Endodermal cell (in vitro differentiated cells): ENCODE measurements at regions not wholly inside any gene's neighbourhood (a gene's known extent, or its start where the extent isn't known, plus 50 kb on each side); places are given as distances from the start of the nearest gene placed in this dataset.
A peak's percentile ranks its signal among the peaks of the same experiment; 100 is the strongest.

Experiments
- DNase-seq: peaks from one replicate; pipeline ENCODE4 v3.0.0-alpha.2; 2017
- H3K27ac ChIP-seq: 2 replicates; pipeline ENCODE4 v1.5.1; 2013; ENCODE audit warnings: mild to moderate bottlenecking, low read depth, low read length, moderate library complexity
- H3K27me3 ChIP-seq: 2 replicates; pipeline ENCODE4 v1.6.1; 2013; ENCODE audit warnings: mild to moderate bottlenecking, low read length, moderate library complexity; ENCODE audit not compliant: insufficient read depth, control insufficient read depth, poor library complexity, severe bottlenecking
- H3K36me3 ChIP-seq: 2 replicates; pipeline ENCODE4 v1.7.0; 2013; ENCODE audit warnings: mild to moderate bottlenecking, low read length, moderate library complexity; ENCODE audit not compliant: control insufficient read depth, insufficient read depth
- H3K4me1 ChIP-seq: one replicate; pipeline ENCODE4 v1.7.0; 2013; ENCODE audit warnings: low read length; ENCODE audit not compliant: control insufficient read depth, insufficient read depth
- H3K4me3 ChIP-seq: 2 replicates; pipeline ENCODE4 v1.5.1; 2013; ENCODE audit warnings: mild to moderate bottlenecking, low read length, moderate library complexity
- H3K9ac ChIP-seq: 2 replicates; pipeline ENCODE4 v1.6.1; 2013; ENCODE audit warnings: mild to moderate bottlenecking, low read length, moderate library complexity; ENCODE audit not compliant: poor library complexity, severe bottlenecking; ENCODE audit errors: extremely low read depth
- H3K9me3 ChIP-seq: 2 replicates; pipeline ENCODE4 v1.6.1; 2013; ENCODE audit warnings: mild to moderate bottlenecking, low read length, moderate library complexity; ENCODE audit not compliant: control insufficient read depth
- H3K27ac Mint-ChIP-seq: 2 replicates; pipeline ENCODE4 v1.8.0; 2020; ENCODE audit warnings: mixed read lengths
- H3K27me3 Mint-ChIP-seq: 2 replicates; pipeline ENCODE4 v1.8.0; 2021; ENCODE audit warnings: mild to moderate bottlenecking, mixed read lengths; ENCODE audit not compliant: insufficient read depth
- H3K36me3 Mint-ChIP-seq: 2 replicates; pipeline ENCODE4 v1.8.0; 2020; ENCODE audit warnings: low read depth, mixed read lengths
- H3K4me1 Mint-ChIP-seq: 2 replicates; pipeline ENCODE4 v1.8.0; 2020; ENCODE audit warnings: mixed read lengths
- H3K4me3 Mint-ChIP-seq: 2 replicates; pipeline ENCODE4 v1.8.0; 2020; ENCODE audit warnings: mild to moderate bottlenecking, moderate library complexity, mixed read lengths
- H3K9me3 Mint-ChIP-seq: 2 replicates; pipeline ENCODE4 v1.8.0; 2020; ENCODE audit warnings: mild to moderate bottlenecking, mixed read lengths
- CTCF ChIP-seq: fragments of 200-600 bp; sonication (generic); conservative IDR thresholded peaks from 2 replicates; pipeline ENCODE4 v1.5.0; 2021; ENCODE audit warnings: antibody characterized with exemption, mild to moderate bottlenecking
- WGBS, 2 experiments: methylation state at CpG; one replicate each; pipeline versions ENCODE4 v1.1.5 to v1.1.7; 2013; ENCODE audit warnings: missing lambda C conversion rate in 2 of 2, mixed read lengths in 1 of 2; ENCODE audit not compliant: insufficient coverage in 1 of 2, insufficient read length in 1 of 2; 5-methylcytosine and 5-hydroxymethylcytosine counted together

- H3K4me3 Mint-ChIP-seq: no peak overlapping the region
- H3K9me3 Mint-ChIP-seq: peaks cover 30% of the 10 kb centered on the region
- Histone ChIP-seq H3K4me1 (no peaks in the 10 kb centered on the region), H3K9me3 (peaks cover 10% of the 10 kb centered on the region), H3K27ac (no peak overlapping the region), H3K4me3 (no peak overlapping the region), H3K36me3 (no peaks in the 10 kb centered on the region), H3K9ac (no peak overlapping the region), H3K27me3 (no peaks in the 10 kb centered on the region)
- no peak for TF ChIP-seq CTCF
- no peak overlapping the region for H3K27ac Mint-ChIP-seq
- H3K27me3 Mint-ChIP-seq: no peaks in the 10 kb centered on the region
- no peak for DNase-seq
- peaks cover 2% of the 10 kb centered on the region for H3K36me3 Mint-ChIP-seq
- WGBS, 2 experiments: 89 to 92% methylated on average over 9 to 19 of the region's 19 CpGs
- no peaks in the 10 kb centered on the region for H3K4me1 Mint-ChIP-seq
These were observed 128.4 kb upstream of the STARD3NL start for GRCh38 chr7:38049679-38050078.

- no peaks in the 10 kb centered on the region for H3K27me3 ChIP-seq
- H3K36me3 ChIP-seq: no peaks in the 10 kb centered on the region
- WGBS, 2 experiments: 86% methylated on average over 2 of the region's 2 CpGs; no CpG with 5 or more reads in 1 of the 2 experiments
- Mint-ChIP-seq H3K9me3 (peaks cover 30% of the 10 kb centered on the region), H3K27ac (no peak overlapping the region), H3K4me1 (no peaks in the 10 kb centered on the region), H3K36me3 (peaks cover 2% of the 10 kb centered on the region), H3K4me3 (no peak overlapping the region), H3K27me3 (no peaks in the 10 kb centered on the region)
- H3K9ac ChIP-seq: no peak overlapping the region
- TF ChIP-seq CTCF: no peak
- H3K27ac ChIP-seq: peak overlapping the region; percentile 75
- H3K9me3 ChIP-seq: peaks cover 10% of the 10 kb centered on the region
- DNase-seq: no peak
- no peaks in the 10 kb centered on the region for H3K4me1 ChIP-seq
- no peak overlapping the region for H3K4me3 ChIP-seq
These were observed 126.7 kb upstream of the STARD3NL start for GRCh38 chr7:38051311-38051710.

GRCh38 chr7:38051786-38052185, 126.3 kb upstream of the STARD3NL start:
- H3K9me3 ChIP-seq: peaks cover 10% of the 10 kb centered on the region
- no peaks in the 10 kb centered on the region for H3K27me3 Mint-ChIP-seq
- no peak overlapping the region for H3K9ac ChIP-seq
- no peaks in the 10 kb centered on the region for H3K4me1 Mint-ChIP-seq
- H3K27ac ChIP-seq: peak overlapping the region; percentile 75
- H3K27ac Mint-ChIP-seq: no peak overlapping the region
- H3K9me3 Mint-ChIP-seq: peaks cover 27% of the 10 kb centered on the region
- H3K36me3 Mint-ChIP-seq: peaks cover 2% of the 10 kb centered on the region
- no peak for DNase-seq
- WGBS, 2 experiments: 90% methylated on average over 3 of the region's 3 CpGs; no CpG with 5 or more reads in 1 of the 2 experiments
- no peak overlapping the region for H3K4me3 ChIP-seq
- H3K4me3 Mint-ChIP-seq: no peak overlapping the region
- no peaks in the 10 kb centered on the region for H3K36me3 ChIP-seq
- no peak for TF ChIP-seq CTCF
- no peaks in the 10 kb centered on the region for H3K4me1 ChIP-seq
- H3K27me3 ChIP-seq: no peaks in the 10 kb centered on the region
